ENCODE measurements at regions not wholly inside any gene's neighbourhood (a gene's known extent, or its start where the extent isn't known, plus 50 kb on each side); places are given as distances from the start of the nearest gene placed in this dataset.
"Not testable (repeated sequence)": the region's sequence is repeated elsewhere in the genome, so short reads cannot be mapped to it uniquely, and the experiment has no call there.

- no peak for DNase-seq
Measured at GRCh38 chr7:113204415-113204814, 86.1 kb upstream of the SMIM30 start.

GRCh38 chr7:113202284-113202683 lies 83.9 kb upstream of the SMIM30 start:
- DNase-seq, result no peak

DNA sequence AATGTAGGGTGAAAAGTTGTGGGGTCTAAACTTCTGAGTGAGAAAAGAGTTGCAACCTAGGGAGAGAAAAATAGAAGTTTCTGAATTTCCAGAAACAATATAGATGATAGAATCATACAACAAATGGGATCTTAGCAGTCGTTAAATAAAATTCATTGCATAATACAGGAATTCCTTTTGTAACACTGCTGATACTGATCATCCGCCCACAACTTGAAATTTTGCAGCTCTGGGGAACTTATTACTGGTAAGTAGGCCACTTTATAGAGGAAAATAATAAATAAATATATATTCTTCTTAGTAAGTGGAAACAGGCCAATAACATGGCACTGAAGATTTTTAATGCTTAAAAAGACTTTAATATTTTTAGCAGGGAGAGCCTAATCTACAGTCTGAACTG lies 81.9 kb upstream of the SMIM30 start:
- no peak for DNase-seq

- DNase-seq, result no peak
Measured at GRCh38 chr7:113199841-113200240, 81.5 kb upstream of the SMIM30 start.

DNA sequence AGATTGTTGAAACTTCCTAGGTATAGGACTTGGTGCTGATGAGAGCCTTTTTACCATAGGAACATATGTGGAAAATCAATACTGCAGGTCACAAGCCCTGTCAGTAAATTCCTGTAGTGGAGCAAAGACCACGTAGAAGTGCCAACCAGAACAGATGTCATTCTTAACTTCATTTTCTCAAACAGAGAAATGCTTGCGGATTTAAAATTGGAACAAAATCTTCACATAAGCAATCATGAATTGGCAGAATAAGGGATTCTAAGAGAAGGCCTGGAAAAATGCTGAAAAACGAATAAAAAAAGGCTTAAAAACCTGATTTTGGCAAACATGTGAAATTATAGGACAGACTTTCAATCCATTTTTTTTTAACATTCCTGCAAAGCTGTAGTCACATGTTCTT lies 80.8 kb upstream of the SMIM30 start:
- DNase-seq, result no peak

GRCh38 chr7:113198226-113198625 lies 79.9 kb upstream of the SMIM30 start:
- DNase-seq, result no peak

GRCh38 chr7:113197274-113197673 lies 78.9 kb upstream of the SMIM30 start:
- no peak for DNase-seq

GRCh38 chr7:113188396-113188795 lies 70.0 kb upstream of the SMIM30 start:
- DNase-seq, result no peak

DNA sequence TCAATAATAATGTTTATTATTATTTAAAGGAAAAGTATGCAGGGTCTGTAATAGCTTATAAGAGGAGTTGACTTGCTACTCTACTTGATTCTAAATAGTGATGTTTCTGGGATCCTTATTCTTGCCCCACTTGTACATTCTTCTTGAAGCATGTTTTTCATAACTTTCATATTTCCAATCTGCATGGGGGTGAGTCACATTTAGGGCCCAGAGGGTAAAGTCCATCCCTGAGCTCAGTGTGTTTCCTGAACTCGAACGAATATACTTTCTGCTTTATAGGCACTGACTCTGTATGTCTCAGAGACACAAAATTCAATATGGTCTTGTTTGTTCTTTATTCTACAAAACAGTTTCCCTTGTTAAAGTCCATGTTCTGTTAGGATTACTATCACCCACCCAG lies 61.0 kb upstream of the SMIM30 start:
- DNase-seq, result no peak

DNA sequence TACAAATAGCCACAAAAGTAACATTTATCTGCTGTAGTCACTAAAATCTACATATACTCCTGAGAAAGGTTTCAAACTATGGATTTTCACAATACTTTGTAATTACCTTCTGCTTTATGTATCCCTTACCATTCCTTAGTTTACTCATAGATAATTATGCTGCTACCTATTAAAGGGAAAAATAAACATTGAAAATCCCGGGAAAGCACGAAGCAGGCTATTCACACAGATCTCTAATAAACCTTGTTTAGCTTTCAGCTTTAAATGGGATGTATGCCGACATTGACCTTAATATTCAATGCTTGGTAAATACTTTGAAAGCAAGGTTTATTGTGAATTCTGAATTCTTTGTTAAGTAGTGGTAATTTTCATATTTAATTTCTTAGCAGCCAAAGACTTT lies 58.5 kb upstream of the SMIM30 start:
- no peak for DNase-seq

DNA sequence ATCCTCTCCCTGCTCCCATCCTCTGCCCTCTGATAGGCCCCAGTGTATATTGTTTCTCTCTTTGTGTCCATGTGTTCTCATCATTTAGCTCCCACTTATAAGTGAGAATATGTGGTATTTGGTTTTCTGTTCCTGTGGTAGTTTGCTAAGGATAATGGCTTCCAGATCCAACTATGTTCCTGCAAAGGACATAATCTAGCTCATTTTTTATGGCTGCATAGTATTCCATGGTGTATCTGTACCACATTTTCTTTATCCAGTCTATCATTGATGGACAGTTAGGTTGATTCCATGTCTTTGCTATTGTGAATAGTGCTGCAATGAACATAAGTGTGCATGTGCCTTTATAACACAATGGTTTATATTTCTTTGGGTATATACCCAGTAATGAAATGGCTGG lies 57.8 kb upstream of the SMIM30 start:
- not testable (repeated sequence) for DNase-seq

DNA sequence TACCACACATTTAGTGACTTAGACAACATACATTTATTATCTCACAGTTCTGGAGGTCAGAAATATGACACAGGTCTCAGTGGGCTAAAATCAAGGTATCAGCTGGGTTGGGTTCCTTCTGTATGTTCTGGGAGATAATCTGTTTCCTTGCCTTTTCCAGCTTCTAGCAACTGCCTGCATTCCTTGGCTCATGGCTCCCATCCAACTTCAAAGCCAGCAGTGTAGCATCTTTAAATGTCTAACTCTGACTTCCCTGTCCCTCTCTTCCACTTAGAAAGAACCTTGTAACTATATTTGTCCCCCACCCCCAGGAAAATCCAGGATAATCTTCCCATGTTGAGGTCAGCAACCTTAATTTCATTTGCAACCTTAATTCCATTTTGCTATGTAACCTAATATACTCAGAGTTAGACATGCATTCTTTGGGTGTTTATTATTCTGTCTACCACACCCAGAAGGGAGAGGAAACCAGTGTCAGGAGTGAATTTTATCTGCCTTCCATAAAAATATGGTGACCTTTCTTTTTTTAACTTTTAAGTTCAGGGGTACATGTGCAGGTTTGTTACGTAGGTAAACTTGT lies 57.3 kb upstream of the SMIM30 start:
- no peak for DNase-seq

- DNase-seq, result no peak
Measured at GRCh38 chr7:113172726-113173125, 54.4 kb upstream of the SMIM30 start.

GRCh38 chr7:113170591-113170990 lies 52.2 kb upstream of the SMIM30 start:
- no peak for DNase-seq
